ENCODE measurements at regions not wholly inside any gene's neighbourhood (a gene's known extent, or its start where the extent isn't known, plus 50 kb on each side); places are given as distances from the start of the nearest gene placed in this dataset.
A peak's percentile ranks its signal among the peaks of the same experiment; 100 is the strongest.

GRCh38 chr3:160140756-160141155, 84.5 kb upstream of the C3orf80 start:
- Mint-ChIP-seq H3K36me3 (peaks cover 0 to 11% (median 0%) of the 10 kb centered on the region in 3 donors), H3K9me3 (peaks cover 0 to 21% (median 16%) of the 10 kb centered on the region in 9 donors), H3K4me3 (no peak overlapping the region), H3K27ac (no peak overlapping the region), H3K27me3 (peaks cover 0 to 18% (median 0%) of the 10 kb centered on the region in 5 donors), H3K4me1 (peaks cover 0 to 1% (median 0%) of the 10 kb centered on the region in 4 donors)
- ATAC-seq: no peak
- POLR2A ChIA-PET: no interaction called here
- no peak for DNase-seq

- ATAC-seq: no peak
Measured at GRCh38 chr3:160141485-160142185, 83.6 kb upstream of the C3orf80 start.

GRCh38 chr3:160143482-160143881, 81.7 kb upstream of the C3orf80 start:
- Mint-ChIP-seq H3K27ac (no peak overlapping the region), H3K36me3 (peaks cover 0 to 11% (median 0%) of the 10 kb centered on the region in 3 donors), H3K4me1 (no peaks in the 10 kb centered on the region), H3K27me3 (peaks cover 0 to 15% (median 0%) of the 10 kb centered on the region in 5 donors), H3K9me3 (peaks cover 0 to 21% (median 16%) of the 10 kb centered on the region in 9 donors), H3K4me3 (no peak overlapping the region)
- DNase-seq (no peak), ATAC-seq (no peak)
- POLR2A ChIA-PET: no interaction called here

More at GRCh38 chr3:160141485-160142185, 83.6 kb upstream of the C3orf80 start:
- Mint-ChIP-seq H3K4me1 (no peaks in the 10 kb centered on the region), H3K36me3 (peaks cover 0 to 11% (median 0%) of the 10 kb centered on the region in 3 donors), H3K27me3 (peaks cover 0 to 12% (median 0%) of the 10 kb centered on the region in 5 donors), H3K9me3 (peaks cover 0 to 21% (median 16%) of the 10 kb centered on the region in 9 donors), H3K27ac (no peak overlapping the region), H3K4me3 (no peak overlapping the region)
- no peak for DNase-seq
- POLR2A ChIA-PET: no interaction called here

- Mint-ChIP-seq H3K4me1 (no peaks in the 10 kb centered on the region), H3K27me3 (peaks cover 0 to 7% (median 0%) of the 10 kb centered on the region in 5 donors), H3K27ac (no peak overlapping the region), H3K4me3 (no peak overlapping the region), H3K36me3 (no peaks in the 10 kb centered on the region), H3K9me3 (peaks cover 0 to 4% (median 0%) of the 10 kb centered on the region in 9 donors)
- ATAC-seq: no peak
- POLR2A ChIA-PET: no interaction called here
- no peak for DNase-seq
Measured at GRCh38 chr3:160150066-160150465, 75.2 kb upstream of the C3orf80 start.

- no peak overlapping the region for H3K4me3 Mint-ChIP-seq
- peaks cover 0 to 7% (median under 1%) of the 10 kb centered on the region in 5 donors for H3K27me3 Mint-ChIP-seq
- peaks cover 0 to 4% (median 0%) of the 10 kb centered on the region in 9 donors for H3K9me3 Mint-ChIP-seq
- no peak overlapping the region for H3K27ac Mint-ChIP-seq
- ATAC-seq: no peak
- no peak for DNase-seq
- H3K36me3 Mint-ChIP-seq: no peaks in the 10 kb centered on the region
- H3K4me1 Mint-ChIP-seq: no peaks in the 10 kb centered on the region
- POLR2A ChIA-PET: no interaction called here
Measured at GRCh38 chr3:160150525-160150924, 74.7 kb upstream of the C3orf80 start.

- no peaks in the 10 kb centered on the region for H3K4me1 Mint-ChIP-seq
- no peaks in the 10 kb centered on the region for H3K36me3 Mint-ChIP-seq
- no peaks in the 10 kb centered on the region for H3K9me3 Mint-ChIP-seq
- no peak for ATAC-seq
- H3K4me3 Mint-ChIP-seq: no peak overlapping the region
- no peak for DNase-seq
- POLR2A ChIA-PET: no interaction called here
- H3K27ac Mint-ChIP-seq: no peak overlapping the region
- peaks cover 0 to 8% (median 1%) of the 10 kb centered on the region in 5 donors for H3K27me3 Mint-ChIP-seq
Measured at GRCh38 chr3:160152638-160153037, 72.6 kb upstream of the C3orf80 start.

- no peaks in the 10 kb centered on the region for H3K9me3 Mint-ChIP-seq
- H3K27ac Mint-ChIP-seq: no peak overlapping the region
- ATAC-seq: no peak
- H3K27me3 Mint-ChIP-seq: peaks cover 0 to 13% (median 2%) of the 10 kb centered on the region in 5 donors
- DNase-seq: no peak
- POLR2A ChIA-PET: no interaction called here
- H3K4me3 Mint-ChIP-seq: no peak overlapping the region
- H3K4me1 Mint-ChIP-seq: no peaks in the 10 kb centered on the region
- no peaks in the 10 kb centered on the region for H3K36me3 Mint-ChIP-seq
Measured at GRCh38 chr3:160154033-160154432, 71.2 kb upstream of the C3orf80 start.

GRCh38 chr3:160154596-160154995, 70.6 kb upstream of the C3orf80 start:
- Mint-ChIP-seq H3K27ac (no peak overlapping the region), H3K9me3 (no peaks in the 10 kb centered on the region), H3K4me3 (no peak overlapping the region), H3K4me1 (no peaks in the 10 kb centered on the region), H3K36me3 (no peaks in the 10 kb centered on the region), H3K27me3 (peaks cover 0 to 13% (median 2%) of the 10 kb centered on the region in 5 donors)
- DNase-seq (no peak), ATAC-seq (no peak)
- POLR2A ChIA-PET: no interaction called here

GRCh38 chr3:160157321-160157720, 67.9 kb upstream of the C3orf80 start:
- ATAC-seq: no peak
- Mint-ChIP-seq H3K27me3 (peaks cover 0 to 17% (median 5%) of the 10 kb centered on the region in 5 donors), H3K27ac (no peak overlapping the region), H3K4me1 (no peaks in the 10 kb centered on the region), H3K4me3 (no peak overlapping the region), H3K36me3 (no peaks in the 10 kb centered on the region), H3K9me3 (no peaks in the 10 kb centered on the region)
- POLR2A ChIA-PET: no interaction called here
- DNase-seq: no peak

- no peaks in the 10 kb centered on the region for H3K4me1 Mint-ChIP-seq
- H3K36me3 Mint-ChIP-seq: no peaks in the 10 kb centered on the region
- H3K27me3 Mint-ChIP-seq: peaks cover 0 to 22% (median 4%) of the 10 kb centered on the region in 5 donors
- no peak for ATAC-seq
- H3K27ac Mint-ChIP-seq: peak overlapping the region in 1 of 10 donors; percentile 2
- no peaks in the 10 kb centered on the region for H3K9me3 Mint-ChIP-seq
- POLR2A ChIA-PET: no interaction called here
- no peak for DNase-seq
- H3K4me3 Mint-ChIP-seq: no peak overlapping the region
Measured at GRCh38 chr3:160159341-160159740, 65.9 kb upstream of the C3orf80 start.

- H3K27ac Mint-ChIP-seq: no peak overlapping the region
- H3K27me3 Mint-ChIP-seq: peaks cover 0 to 22% (median 4%) of the 10 kb centered on the region in 5 donors
- H3K4me1 Mint-ChIP-seq: no peaks in the 10 kb centered on the region
- no peaks in the 10 kb centered on the region for H3K9me3 Mint-ChIP-seq
- POLR2A ChIA-PET: no interaction called here
- H3K36me3 Mint-ChIP-seq: no peaks in the 10 kb centered on the region
- no peak overlapping the region for H3K4me3 Mint-ChIP-seq
- ATAC-seq (no peak), DNase-seq (no peak)
Measured at GRCh38 chr3:160159806-160160205, 65.4 kb upstream of the C3orf80 start.

GRCh38 chr3:160161921-160162320, 63.3 kb upstream of the C3orf80 start:
- ATAC-seq (no peak), DNase-seq (no peak)
- H3K4me1 Mint-ChIP-seq: no peaks in the 10 kb centered on the region
- H3K4me3 Mint-ChIP-seq: no peak overlapping the region
- H3K36me3 Mint-ChIP-seq: no peaks in the 10 kb centered on the region
- no peak overlapping the region for H3K27ac Mint-ChIP-seq
- H3K9me3 Mint-ChIP-seq: no peaks in the 10 kb centered on the region
- POLR2A ChIA-PET: no interaction called here
- peaks cover 0 to 16% (median 4%) of the 10 kb centered on the region in 5 donors for H3K27me3 Mint-ChIP-seq

- DNase-seq: no peak
Measured at GRCh38 chr3:160162440-160162839, 62.8 kb upstream of the C3orf80 start.

More at GRCh38 chr3:160162440-160162839, 62.8 kb upstream of the C3orf80 start:
- Mint-ChIP-seq H3K27me3 (peaks cover 0 to 16% (median 4%) of the 10 kb centered on the region in 5 donors), H3K4me3 (no peak overlapping the region), H3K4me1 (no peaks in the 10 kb centered on the region), H3K36me3 (no peaks in the 10 kb centered on the region), H3K9me3 (no peaks in the 10 kb centered on the region), H3K27ac (no peak overlapping the region)
- no peak for ATAC-seq
- POLR2A ChIA-PET: interaction anchor here (1.0 kb wide), 1 partner anchor 256 kb away, joined by 3 read pairs; no protein-coding TSS in a partner anchor

Data from naive thymus-derived CD8-positive, alpha-beta T cell (primary cell).